Cerebellar cortex (tissue), 1 donor: ENCODE measurements at regions not wholly inside any gene's neighbourhood (a gene's known extent, or its start where the extent isn't known, plus 50 kb on each side); places are given as distances from the start of the nearest gene placed in this dataset.

Experiments used
- DNase-seq: peaks from one replicate; pipeline ENCODE4 v3.0.0-alpha.2; 2015; ENCODE audit warnings: low spot score

GRCh38 chr12:92466391-92467305 is 236.1 kb upstream of the PLEKHG7 start:
- DNase-seq, result peak; percentile 78

GRCh38 chr12:92465786-92466295 is 236.9 kb upstream of the PLEKHG7 start:
- DNase-seq, result no peak

GRCh38 chr12:92464911-92465310 is 237.9 kb upstream of the PLEKHG7 start:
- peak; percentile 33 for DNase-seq

GRCh38 chr12:92463171-92463570 is 239.6 kb upstream of the PLEKHG7 start:
- DNase-seq, result no peak

- no peak for DNase-seq
Measured at GRCh38 chr12:92462527-92462926, 240.3 kb upstream of the PLEKHG7 start.

GRCh38 chr12:92462049-92462448 is 240.7 kb upstream of the PLEKHG7 start:
- DNase-seq, result no peak

GRCh38 chr12:92459850-92460249 is 242.9 kb upstream of the PLEKHG7 start:
- DNase-seq, result no peak

- DNase-seq, result no peak
Measured at GRCh38 chr12:92458996-92459395, 243.8 kb upstream of the PLEKHG7 start.

GRCh38 chr12:92457458-92458180 is 245.2 kb upstream of the PLEKHG7 start:
- DNase-seq, result no peak

GRCh38 chr12:92452763-92453162 is 250.0 kb upstream of the PLEKHG7 start:
- no peak for DNase-seq

- no peak for DNase-seq
Measured at GRCh38 chr12:92446083-92446460, 256.7 kb upstream of the PLEKHG7 start.

- DNase-seq, result no peak
Measured at GRCh38 chr12:92445253-92446082, 257.3 kb upstream of the PLEKHG7 start.

GRCh38 chr12:92444763-92445162 is 258.0 kb upstream of the PLEKHG7 start:
- DNase-seq, result no peak

GRCh38 chr12:92442782-92443181 is 260.0 kb upstream of the PLEKHG7 start:
- DNase-seq, result no peak

- no peak for DNase-seq
Measured at GRCh38 chr12:92440072-92440471, 262.7 kb upstream of the PLEKHG7 start.

- peak; percentile 52 for DNase-seq
Measured at GRCh38 chr12:92439420-92439805, 263.4 kb upstream of the PLEKHG7 start.

GRCh38 chr12:92438641-92439419 is 264.0 kb upstream of the PLEKHG7 start:
- DNase-seq, result no peak

- DNase-seq, result no peak
Measured at GRCh38 chr12:92437452-92437851, 265.3 kb upstream of the PLEKHG7 start.

- DNase-seq, result no peak
Measured at GRCh38 chr12:92436856-92437255, 265.9 kb upstream of the PLEKHG7 start.

- no peak for DNase-seq
Measured at GRCh38 chr12:92434607-92435025, 268.2 kb upstream of the PLEKHG7 start.

GRCh38 chr12:92432724-92433441 is 269.9 kb upstream of the PLEKHG7 start:
- DNase-seq, result no peak
